ENCODE measurements at regions not wholly inside any gene's neighbourhood (a gene's known extent, or its start where the extent isn't known, plus 50 kb on each side); places are given as distances from the start of the nearest gene placed in this dataset.

DNA sequence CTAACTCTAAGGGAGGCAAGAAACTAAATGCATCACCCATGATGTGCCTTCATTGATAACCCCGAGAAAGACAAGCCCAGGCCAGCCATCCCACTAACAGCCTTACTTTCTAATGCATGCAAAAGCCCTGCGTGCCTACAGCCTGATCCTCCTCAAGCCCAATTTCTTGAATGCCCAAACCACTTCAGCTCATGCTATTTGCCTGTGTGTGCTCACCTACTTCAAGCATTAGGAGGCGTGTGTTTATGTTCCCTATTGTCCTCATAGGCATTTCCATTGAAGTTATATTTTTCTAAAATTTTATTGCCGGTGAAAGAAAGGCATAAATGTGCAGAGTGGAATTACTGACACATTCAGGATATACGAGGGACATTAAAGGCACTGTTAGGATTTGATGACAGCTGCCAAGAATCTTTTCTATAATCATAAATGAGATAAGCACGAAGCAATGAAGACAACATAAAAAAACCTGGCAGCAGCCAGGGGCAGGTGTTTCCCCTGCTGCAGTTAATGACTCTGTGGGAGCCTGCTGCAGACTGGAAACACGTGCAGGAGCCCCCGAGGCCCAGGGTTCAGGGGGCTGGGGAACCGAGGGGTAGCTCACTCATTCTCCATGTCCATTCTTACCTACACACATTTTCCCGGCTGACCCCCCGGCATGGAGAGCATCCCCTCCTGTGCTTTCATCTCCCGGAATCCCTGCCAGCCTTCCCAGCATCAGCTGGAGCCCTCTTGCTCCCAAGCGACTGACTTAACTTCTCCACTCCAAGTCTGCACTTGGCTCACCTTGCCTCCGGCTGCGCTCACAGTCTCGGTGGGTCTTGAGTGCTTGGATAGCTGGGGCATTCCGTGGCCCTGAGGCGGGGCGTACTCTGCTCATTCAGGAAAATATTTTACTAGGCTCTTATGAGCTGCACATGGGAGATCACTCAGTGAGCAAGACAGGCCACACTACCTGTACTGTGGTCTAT, 292.3 kb upstream of the SIX2 start:
- DNase-seq (ENCODE audit: low read depth in 2 of 2) = no peak

DNA sequence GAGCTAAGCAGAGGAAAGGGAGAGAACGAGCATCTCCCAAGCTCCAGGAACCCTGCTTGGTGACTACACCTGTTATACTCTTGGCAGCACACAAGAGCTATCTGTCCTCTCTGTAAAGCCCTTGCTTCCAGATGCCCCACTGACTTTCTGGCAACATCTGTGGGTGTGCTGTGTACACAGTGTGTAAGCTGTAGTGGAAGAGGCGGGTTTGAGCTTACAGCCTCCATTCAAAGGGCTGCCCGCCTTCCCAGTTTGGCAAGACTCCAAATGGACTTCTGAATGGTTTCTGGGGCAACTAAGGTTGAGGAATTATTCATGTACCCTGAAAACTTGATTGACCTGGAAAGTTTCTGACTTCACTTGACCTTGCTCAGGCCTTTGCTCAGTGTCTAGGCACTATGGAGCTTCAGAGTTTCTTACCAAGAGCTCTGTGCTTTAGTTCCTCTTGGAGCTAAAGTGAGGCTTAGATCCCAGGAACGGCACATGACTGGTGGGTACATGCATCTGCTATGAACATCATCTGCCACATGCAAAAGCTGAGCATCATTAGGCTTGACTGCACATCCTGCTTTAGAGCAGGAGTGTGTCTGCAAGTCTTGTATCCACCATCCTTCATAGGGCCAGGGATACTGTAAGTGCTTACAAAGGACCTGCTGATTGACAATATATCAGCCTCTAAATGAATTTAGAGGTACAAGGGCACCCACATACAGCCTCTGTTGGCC, 290.9 kb upstream of the SIX2 start:
- DNase-seq (ENCODE audit: low read depth in 2 of 2) = no peak

DNA sequence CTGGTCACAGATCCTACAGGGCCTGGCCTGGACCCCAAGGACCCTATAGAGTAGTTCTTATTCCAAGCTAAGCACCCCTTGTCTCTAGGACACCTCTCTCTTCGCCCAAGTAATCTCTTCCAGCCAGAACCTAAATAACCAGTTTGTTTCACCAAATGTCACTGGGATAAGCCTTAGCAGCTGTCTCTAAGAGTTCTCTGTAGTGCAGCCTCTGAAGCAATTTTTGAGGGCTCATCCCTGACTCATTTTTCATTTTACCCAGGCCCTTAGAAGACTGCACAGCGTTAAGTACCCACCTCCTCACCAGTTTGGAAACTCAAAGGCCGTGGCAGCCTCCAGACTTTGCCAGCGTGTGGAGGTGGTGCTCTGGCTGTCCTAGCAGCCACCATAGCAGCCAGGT, 290.1 kb upstream of the SIX2 start:
- DNase-seq (ENCODE audit: low read depth in 2 of 2) = no peak

- DNase-seq (ENCODE audit: low read depth in 2 of 2) = no peak
Measured at GRCh38 chr2:45293182-45293581, 283.9 kb upstream of the SIX2 start.

- DNase-seq (ENCODE audit: low read depth in 2 of 2) = no peak
Measured at GRCh38 chr2:45291296-45291701, 282.0 kb upstream of the SIX2 start.

GRCh38 chr2:45289997-45290709, 280.9 kb upstream of the SIX2 start:
- DNase-seq (ENCODE audit: low read depth in 2 of 2) = peak in 1 of 2 donors; percentile 2

DNA sequence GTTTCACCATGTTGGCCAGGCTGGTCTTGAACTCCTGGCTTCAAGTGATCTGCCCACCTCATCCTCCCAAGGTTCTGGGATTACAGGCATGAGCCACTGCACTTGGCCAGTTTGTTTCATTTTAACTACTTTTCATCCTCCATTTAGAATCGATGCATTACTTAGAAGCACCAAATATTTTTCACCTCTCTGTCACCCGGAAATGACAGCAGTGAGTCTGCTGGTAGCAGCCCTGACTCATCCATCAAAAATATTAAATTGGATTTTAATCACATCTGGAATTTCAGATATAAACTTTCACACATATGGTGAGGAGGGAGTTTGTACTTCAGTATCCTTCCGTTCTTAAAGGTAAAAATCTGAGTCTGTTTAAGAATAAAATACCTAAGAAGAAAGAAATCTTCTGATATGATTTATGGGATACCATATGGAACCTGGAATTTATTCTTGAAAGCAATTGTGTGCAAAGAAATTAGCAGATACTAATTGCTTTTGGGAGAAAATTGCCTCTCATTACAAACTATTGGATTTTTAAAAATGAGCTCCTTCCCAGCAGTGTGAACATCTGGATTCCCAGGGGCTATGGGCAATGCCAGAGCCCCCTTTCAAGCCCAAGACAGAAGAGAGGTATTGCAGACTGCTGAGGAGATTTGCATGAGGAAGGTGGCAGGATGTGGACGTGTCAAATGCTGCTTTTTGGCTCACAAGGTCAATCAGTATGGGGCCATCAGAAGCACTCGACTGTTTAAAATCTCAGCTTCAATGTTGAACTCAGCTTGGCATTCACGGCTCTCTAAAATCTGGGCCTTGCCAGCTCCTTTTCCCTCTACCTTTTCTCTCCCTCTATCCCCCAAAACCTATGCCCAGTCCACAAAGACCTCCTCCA, 279.5 kb upstream of the SIX2 start:
- DNase-seq (ENCODE audit: low read depth in 2 of 2) = no peak

GRCh38 chr2:45287045-45287444, 277.8 kb upstream of the SIX2 start:
- no peak for DNase-seq (ENCODE audit: low read depth in 2 of 2)

GRCh38 chr2:45285771-45286390, 276.6 kb upstream of the SIX2 start:
- no peak for DNase-seq (ENCODE audit: low read depth in 2 of 2)

DNA sequence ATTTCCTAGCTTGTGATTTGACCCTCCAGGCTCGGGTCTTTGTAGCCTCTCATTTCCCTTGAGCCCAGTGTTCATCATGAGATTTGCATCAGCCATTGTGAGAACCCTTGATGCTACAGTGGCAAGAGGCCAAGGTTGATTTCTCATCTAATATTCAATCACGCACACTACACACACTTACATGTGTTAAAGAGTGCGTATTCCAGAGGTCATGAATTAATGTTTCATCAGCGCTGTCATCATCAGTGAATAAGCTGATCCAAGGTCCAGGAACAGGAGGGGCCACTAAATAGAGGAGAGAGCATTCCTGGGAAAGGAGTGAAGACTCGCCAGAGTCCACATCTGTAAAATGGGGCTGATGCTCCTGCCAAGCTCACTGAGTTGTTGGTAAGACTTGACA, 276.1 kb upstream of the SIX2 start:
- no peak for DNase-seq (ENCODE audit: low read depth in 2 of 2)

GRCh38 chr2:45284621-45284995, 275.4 kb upstream of the SIX2 start:
- no peak for DNase-seq (ENCODE audit: low read depth in 2 of 2)

DNA sequence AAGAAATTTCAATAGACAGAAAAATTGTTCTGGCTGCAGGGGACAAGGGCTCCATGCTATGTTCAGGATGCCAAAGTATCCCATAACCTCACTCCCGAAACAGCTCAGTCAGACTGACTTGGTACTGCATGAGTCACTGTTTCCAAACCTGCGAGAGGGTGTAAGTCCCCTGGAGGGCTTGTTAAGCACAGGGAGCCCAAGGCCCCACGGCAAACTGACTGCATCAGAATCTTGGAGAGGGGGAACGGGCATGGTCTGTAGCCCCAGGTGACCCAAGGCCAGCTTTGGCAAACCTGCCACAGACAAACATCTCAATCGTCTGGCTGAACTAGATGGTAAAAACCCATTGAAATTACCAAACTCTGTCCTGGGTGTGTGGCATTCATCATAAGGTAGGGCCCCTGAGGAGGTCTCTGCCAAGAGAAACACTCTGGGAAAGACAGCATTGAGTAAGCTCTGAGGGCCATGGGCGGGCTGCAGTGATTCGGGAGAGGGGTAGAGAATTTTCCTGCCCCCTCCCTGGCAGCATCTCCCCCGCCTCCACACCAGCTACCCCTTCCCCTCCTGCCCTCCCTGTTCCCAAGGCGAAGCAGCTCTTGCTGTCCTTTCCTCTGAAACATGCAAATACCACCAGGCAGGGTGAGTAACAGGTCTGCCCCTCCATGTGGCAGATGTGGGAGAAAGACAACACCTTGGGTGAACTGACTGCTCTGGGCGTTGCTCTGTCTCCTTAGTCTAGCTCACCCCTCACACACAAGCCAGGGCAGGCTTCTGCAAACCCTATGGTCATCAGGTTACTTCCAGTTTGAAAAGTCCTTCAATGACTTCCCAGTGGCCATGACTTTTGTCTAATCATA, 274.7 kb upstream of the SIX2 start:
- DNase-seq (ENCODE audit: low read depth in 2 of 2) = no peak

GRCh38 chr2:45282646-45283045, 273.4 kb upstream of the SIX2 start:
- DNase-seq (ENCODE audit: low read depth in 2 of 2) = no peak

- DNase-seq (ENCODE audit: low read depth in 2 of 2) = no peak
Measured at GRCh38 chr2:45281311-45281710, 272.1 kb upstream of the SIX2 start.

GRCh38 chr2:45280794-45281193, 271.5 kb upstream of the SIX2 start:
- no peak for DNase-seq (ENCODE audit: low read depth in 2 of 2)

DNA sequence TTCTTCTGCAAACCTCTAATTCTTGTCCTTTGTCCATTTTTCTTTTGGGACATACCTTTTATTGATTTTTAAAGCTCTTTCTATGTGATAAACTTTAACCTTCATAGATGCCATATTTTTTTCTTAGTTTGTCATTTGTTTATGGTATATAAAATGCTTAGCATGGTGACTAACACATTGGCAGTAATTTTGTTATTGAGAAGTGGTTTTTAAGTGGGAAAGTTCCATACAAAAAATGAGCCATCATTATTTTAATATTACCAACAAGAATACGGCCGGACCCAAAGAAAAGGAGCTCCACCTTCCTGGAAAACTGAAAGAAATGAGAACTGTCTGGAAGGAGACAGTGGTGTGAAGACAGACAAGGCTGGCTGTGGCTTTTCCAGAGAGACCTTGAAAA, 270.1 kb upstream of the SIX2 start:
- DNase-seq (ENCODE audit: low read depth in 2 of 2) = no peak

- DNase-seq (ENCODE audit: low read depth in 2 of 2) = no peak
Measured at GRCh38 chr2:45278365-45279078, 269.3 kb upstream of the SIX2 start.

GRCh38 chr2:45276914-45277313, 267.7 kb upstream of the SIX2 start:
- DNase-seq (ENCODE audit: low read depth in 2 of 2) = no peak

DNA sequence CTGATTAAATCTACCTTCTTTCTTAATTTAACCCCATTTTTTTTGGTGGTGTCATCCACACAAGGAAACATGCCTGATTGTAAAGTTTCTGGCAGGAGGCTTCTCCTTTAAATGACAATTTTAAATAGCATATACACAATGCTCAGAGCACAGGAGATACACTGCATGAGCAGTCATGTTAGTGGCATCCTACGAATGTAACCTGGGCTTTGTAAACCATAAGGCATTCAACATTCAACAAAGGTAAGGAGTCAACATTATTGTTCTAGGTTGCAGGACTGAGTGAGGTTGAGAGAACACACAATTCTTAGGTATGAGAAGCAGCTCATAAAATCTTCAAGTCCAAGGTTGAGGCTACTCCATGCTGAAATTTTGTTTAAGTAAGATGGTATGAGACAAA, 266.6 kb upstream of the SIX2 start:
- DNase-seq (ENCODE audit: low read depth in 2 of 2) = no peak
